ENCODE measurements at regions not wholly inside any gene's neighbourhood (a gene's known extent, or its start where the extent isn't known, plus 50 kb on each side); places are given as distances from the start of the nearest gene placed in this dataset.
A peak's percentile ranks its signal among the peaks of the same experiment; 100 is the strongest.
"Not testable (repeated sequence)": the region's sequence is repeated elsewhere in the genome, so short reads cannot be mapped to it uniquely, and the experiment has no call there.

DNA sequence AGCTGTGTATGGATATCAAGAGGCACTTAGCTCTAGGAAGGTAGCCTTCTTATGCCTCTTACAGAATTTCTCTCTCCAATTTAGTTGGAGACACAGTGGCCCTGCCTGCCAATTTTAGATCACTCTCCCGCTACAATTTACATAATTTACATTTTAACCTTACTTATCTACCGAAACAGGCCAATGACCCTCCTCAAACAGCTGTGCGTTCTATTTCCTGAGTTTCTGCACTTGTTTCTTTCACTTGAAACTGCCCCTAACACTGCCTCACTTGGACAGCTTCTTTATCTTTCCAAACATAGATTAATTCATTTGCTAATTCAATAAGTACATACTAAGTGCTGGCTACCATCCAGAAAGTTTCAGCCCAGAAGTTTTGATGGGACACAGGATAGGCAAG is 52.9 kb upstream of the HDDC2 start:
- DNase-seq, result no peak

GRCh38 chr6:125356884-125357283 is 55.1 kb upstream of the HDDC2 start:
- DNase-seq, result no peak

- peak in 21 of 58 donors; percentile 1 to 55 (median 13) for DNase-seq
Observed at GRCh38 chr6:125357515-125358256, 55.9 kb upstream of the HDDC2 start.

DNA sequence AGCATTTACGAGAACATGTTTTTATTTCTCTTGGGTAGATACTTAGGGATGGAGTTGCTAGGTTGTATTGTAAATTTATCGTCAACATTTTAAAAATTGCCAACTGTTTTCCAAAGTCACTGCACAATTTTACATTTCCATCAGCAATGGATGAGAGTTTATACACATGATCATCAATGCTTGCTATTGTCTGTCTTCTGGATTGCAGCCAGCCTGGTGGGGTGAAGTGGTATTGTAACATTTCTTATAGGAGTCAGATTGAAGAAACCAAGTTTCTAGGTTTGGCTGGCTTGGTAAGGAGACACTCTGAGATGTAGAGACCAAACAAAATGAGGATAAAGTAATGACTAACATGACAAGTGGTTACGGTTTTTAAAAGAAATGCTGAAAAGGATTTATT is 57.1 kb upstream of the HDDC2 start:
- peak in 7 of 58 donors; percentile 1 to 60 (median 5) for DNase-seq

DNA sequence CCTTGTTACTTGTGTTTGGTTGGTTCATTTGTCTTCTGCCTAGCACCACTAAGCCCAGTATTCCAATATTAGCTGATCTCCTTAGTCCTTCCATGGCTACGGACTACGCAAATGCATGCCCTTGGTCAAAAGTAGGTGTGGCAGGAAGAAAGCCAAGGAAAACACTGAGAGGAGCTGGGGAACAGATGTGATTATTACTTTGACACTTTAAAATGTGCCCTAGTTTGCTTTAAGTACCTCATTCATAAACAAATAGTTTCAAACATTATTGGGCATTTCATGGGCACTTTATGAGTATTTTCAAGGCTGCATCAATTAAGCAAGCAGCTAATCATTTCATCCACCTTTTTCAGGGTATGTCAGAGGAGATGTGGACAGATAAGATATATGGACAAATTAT is 60.1 kb upstream of the HDDC2 start:
- no peak for DNase-seq

GRCh38 chr6:125363039-125363823 is 61.5 kb upstream of the HDDC2 start:
- peak in 23 of 58 donors; percentile 4 to 64 (median 25) for DNase-seq

DNA sequence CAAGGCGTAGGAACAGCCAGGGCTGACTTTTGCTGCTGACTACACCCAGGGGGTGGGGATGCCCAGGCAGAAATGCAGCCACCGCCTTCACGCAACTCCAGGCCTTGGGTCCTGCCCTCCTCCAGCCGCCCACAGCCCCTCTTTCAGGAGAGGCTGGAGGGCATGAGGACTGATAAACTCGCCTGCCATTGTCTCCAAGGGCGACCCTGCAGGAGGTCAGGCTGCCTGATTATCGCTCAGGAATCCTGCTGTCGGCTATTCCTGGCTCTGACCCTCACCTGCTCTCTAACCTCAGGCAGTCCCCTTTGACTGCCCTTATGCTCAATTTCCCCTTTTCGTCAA is 62.0 kb upstream of the HDDC2 start:
- no peak for DNase-seq

- no peak for DNase-seq
Observed at GRCh38 chr6:125365230-125365629, 63.5 kb upstream of the HDDC2 start.

DNA sequence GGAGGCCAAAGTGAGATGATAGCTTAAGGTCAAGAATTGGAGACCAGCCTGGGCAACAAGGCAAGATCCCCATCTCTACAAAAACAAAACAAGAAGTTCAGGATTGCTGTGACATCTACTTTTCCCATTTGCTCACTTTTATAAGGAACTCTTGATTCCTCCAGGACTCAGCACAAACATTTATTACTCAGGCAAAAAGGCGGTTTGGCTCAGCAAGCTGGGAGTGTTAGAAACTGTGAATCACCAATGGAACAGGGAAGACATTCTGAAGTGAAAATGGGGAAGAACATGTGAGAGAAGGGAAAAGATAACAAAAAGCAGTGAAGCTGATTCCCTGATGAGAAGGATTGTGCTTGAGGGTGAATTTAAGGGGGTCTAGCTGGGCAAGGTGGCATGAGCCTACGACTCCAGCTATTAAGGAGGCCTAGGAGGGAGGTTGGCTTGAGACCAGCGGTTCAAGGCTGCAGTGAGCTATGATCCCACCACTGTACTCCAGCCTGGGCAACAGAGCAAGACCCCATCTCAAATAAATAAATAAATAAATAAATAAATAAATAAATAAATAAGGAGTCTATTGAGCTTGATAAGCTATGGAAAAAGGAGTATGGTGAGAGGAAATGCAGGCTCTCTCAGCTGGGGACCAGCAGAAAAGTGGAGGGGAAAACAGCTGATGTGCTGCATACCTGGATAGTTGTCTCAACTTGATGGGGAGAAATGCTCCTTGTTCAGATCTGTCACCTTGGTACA is 65.4 kb upstream of the HDDC2 start:
- DNase-seq, result no peak

DNA sequence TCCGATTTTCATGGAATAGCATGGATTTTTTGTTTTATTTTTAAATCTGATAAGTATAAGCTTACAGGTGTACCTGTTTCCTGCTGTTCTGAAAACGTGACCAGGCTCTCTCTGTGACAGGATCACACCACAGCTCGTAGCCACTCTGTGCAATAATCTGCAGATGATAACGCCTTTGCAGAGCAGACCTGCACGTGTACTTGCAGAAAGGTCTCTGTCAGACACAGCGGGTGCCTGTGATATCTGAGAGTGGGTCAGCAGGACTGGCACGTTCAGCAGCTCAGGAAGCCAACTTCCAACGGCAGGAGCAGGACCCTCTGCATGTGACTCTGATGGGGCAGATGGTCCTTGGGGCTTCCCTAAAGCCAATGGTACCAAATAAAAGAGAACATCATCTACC is 68.6 kb upstream of the HDDC2 start:
- DNase-seq, result no peak

DNA sequence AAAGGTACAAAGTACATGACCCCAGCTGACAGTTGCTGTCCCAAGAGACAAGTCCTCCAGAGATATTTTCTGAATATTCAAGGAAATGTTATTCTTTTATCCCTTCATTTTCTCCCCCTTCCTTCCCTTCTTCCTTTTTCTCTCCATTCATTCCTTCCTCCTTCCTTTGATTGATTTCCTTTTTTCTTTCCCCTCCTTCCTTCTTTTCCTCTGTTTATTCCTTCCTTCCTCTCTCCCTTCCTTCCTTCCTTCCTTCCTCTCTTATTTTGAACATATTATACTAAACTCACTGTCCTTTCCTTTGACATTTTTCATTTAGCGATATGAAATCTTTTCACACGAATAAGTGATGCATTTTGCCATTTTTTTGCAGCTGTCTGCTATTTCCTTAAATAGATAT is 73.2 kb upstream of the HDDC2 start:
- no peak for DNase-seq

- DNase-seq, result no peak
Observed at GRCh38 chr6:125375821-125376220, 74.1 kb upstream of the HDDC2 start.

- DNase-seq, result no peak
Observed at GRCh38 chr6:125377621-125378020, 75.9 kb upstream of the HDDC2 start.

- DNase-seq, result no peak
Observed at GRCh38 chr6:125379174-125379573, 77.4 kb upstream of the HDDC2 start.

- DNase-seq, result no peak
Observed at GRCh38 chr6:125380474-125380873, 78.7 kb upstream of the HDDC2 start.

- not testable (repeated sequence) for DNase-seq
Observed at GRCh38 chr6:125386337-125386736, 84.6 kb upstream of the HDDC2 start.

DNA sequence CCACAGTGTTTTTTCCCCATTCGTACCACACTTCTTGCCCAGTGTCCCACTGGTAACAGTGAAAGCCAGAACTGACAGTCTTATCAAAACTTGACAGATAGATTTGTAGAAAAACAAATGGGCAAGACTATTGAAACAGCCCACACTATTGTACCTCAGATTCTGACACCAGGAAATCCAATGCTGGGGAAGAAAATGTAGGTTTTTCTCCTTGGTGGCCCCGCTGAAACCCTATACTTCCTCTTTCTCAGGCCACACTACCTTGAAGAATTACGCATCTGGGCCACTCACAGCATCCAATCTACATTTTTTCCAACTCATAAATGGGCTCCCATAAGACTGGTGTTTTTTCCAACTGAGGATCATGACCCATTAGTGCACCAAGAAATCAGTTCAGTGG is 90.9 kb upstream of the HDDC2 start:
- DNase-seq, result no peak

- DNase-seq, result no peak
Observed at GRCh38 chr6:125393449-125393858, 91.7 kb upstream of the HDDC2 start.

DNA sequence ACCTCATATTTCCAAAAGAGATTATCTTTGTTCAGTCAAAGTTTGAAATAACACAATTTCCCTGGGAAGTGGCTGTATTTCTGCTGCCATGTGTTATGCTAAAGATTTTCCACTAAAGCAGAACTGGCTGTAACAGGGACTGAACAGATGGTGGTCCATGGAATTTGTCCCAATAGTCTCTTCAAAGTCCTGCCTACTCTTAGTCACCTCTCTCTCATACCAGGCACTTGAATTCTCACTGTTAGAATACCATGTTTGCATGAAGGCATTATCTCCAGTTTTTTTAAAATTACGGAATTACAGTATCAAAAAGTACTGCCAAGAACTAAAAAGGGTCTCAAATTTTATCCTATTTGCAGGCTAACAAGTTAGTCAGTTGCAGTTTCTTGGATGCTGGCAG is 105.0 kb upstream of the HDDC2 start:
- peak in 9 of 58 donors; percentile 0 to 57 (median 8) for DNase-seq

- no peak for DNase-seq
Observed at GRCh38 chr6:125414507-125414906, 112.7 kb upstream of the HDDC2 start.

GRCh38 chr6:125415913-125416312 is 114.1 kb upstream of the HDDC2 start:
- no peak for DNase-seq

DNA sequence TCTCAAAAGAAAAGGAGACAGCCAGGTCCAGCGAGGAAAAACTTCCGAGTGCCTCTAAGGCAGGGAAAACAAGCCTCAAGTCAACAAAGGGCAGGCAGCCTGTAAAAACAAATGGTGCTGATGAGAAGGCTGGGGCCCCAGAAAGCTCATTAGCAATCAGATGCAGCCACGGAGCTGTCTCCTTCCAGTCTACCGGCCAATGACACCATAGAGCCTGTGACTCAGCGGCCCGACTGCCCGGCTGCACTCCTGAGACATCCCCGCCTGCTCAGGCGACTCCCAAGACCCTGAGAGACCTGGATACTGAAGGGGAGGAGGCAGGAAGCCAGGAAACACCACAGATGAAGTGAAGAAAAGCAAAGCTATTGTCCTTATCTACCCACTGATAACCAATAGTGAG is 120.1 kb upstream of the HDDC2 start:
- peak in 14 of 58 donors; percentile 0 to 69 (median 7) for DNase-seq

Measured in anterior cingulate cortex (tissue), 58 donors.